GM04504 (cell line): ENCODE measurements at regions not wholly inside any gene's neighbourhood (a gene's known extent, or its start where the extent isn't known, plus 50 kb on each side); places are given as distances from the start of the nearest gene placed in this dataset.

Experiments used
- DNase-seq: peaks from one replicate; pipeline ENCODE4 v3.0.0-alpha.2; 2012; ENCODE audit warnings: low read depth

DNA sequence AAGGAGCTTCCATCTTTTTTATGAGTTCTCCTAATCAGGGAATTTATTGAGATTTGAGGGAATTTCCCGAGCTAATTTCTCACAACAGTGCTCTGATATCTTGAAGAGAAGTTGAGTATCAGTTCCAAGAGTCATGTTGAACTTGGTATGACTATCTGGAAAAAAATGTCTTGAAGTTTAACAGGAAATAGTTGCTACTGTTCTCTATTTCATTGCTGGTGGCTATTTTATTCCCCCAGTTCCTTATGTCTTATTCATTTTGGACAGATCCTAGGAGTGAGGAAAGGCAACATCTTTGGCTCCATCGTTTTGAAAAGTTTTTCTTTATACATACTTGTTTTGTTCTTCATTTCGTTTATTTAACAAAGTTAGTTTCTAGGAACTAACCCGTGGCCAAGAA is 307.8 kb upstream of the AGTR1 start:
- no peak for DNase-seq

DNA sequence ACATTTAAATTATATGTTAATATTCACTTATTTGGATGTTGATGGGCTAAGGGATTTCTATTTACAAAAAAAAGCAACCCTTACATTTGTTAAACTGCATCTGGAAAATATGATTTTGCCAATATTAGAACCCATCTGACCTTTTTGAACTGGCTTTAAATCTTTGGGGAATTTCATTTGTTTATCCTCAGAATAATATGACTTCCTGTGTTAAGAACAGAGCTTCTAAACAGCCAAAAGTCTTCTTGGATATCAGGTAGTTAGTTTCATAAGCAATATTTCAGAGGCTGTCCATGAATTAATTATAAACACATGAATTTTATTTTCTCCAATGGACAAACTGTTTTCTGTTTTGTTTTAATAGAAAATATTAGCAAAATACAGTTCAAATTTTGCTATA is 301.9 kb upstream of the AGTR1 start:
- no peak for DNase-seq

DNA sequence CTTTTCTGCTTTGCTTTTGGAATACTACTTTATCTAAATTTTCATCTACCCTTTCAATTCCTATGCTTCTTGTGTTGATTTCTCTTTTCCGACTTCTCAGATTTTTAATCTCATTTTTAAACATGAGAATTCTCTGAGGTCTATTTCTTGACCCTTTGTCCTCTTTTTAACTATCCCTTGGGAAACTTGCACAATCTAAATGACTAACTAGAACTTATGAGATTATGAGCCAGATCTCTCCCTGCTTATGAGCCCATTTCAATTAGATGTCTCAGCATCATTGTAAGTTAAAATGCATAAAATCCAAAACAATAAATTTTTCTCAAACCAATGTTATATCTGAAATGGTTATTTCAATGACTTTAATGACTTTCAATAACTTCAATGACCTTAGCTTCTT is 296.9 kb upstream of the AGTR1 start:
- peak; percentile 13 for DNase-seq

DNA sequence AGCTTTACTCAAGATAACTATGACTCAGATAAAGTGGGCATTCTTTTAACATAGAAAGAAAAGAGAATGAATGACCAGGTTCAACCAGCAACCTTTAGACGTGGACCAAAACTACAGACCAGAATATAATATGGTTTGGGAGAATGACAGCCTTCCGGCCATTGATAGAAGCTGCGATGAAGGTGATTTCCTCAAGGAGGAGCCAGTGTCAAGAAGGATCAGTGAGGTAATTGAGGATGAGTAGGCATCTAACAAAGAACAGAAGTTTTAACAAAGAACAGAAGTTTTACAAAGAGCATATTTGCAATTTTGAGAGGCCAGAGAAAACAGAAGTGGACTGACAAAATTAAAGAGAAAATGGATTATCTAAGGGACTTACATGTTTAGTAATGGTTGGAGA is 289.0 kb upstream of the AGTR1 start:
- no peak for DNase-seq

DNA sequence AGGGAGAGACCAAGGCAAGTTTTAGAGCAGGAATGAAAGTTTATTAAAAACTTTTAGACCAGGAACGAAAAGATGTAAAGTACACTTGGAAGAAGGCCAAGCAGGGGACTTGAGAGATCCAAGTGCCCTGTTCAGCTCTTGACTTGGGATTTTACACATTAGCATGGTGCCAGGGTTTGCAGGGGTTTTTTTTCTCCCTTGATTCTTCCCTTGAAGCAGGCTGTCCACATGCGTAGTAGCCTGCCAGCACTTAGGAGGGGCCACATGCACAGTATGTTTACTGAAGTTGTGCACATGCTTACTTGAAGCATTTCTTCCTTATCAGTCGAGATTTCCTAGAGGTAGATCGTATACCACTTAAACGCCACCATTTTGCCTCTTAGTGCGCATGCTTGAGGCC is 277.5 kb upstream of the AGTR1 start:
- no peak for DNase-seq

DNA sequence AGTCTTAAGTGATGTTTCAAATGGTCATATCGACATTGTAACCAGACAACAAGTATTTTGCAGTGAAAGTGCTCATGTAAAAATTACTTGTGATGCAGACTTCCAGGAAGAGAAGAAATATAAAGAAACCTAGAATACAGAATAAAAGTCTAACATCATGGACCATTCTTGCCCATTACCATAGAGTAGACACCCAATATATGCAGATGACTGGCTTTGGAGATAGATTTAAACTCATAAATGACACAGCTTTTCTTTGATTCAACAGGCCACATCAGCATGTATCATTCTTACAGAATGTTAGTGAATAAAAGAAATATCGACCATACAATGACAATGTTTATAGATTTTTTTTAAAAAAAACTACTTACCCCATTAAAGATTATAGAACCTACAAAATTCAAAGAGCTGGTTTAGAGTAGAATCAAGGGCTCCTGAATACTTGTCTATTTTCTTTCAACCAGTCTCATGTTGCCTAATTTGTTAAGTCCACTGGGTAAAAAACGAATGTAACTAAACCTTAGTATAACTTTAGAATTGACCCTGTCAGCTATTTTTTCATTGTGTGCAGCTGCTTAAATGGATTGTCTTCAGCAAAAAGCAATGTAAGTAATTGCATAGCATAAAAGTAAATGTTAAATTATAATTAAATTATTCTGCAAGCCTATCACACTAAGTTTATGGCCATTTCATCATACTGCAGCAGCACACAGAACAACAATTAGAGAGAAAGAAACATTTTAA is 268.7 kb upstream of the AGTR1 start:
- DNase-seq = no peak

DNA sequence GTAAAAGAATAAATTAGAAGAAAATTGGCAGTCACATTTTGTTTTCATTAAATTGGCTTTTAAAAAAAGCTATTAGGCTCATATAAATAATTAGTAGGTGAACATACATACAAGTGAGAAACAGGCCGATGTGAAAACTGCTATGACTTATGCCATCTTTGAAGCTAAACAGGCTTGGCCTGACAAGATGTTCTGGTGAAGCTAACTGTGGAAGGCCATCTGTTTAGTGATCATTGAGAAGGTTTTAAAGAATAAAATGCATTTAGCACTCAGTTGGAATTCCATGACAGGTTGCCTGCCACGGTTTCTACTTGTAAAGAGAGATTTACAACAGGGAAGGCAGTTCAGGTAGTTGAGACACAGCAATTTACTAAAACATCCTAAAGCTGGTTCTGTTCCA is 264.0 kb upstream of the AGTR1 start:
- DNase-seq = no peak

DNA sequence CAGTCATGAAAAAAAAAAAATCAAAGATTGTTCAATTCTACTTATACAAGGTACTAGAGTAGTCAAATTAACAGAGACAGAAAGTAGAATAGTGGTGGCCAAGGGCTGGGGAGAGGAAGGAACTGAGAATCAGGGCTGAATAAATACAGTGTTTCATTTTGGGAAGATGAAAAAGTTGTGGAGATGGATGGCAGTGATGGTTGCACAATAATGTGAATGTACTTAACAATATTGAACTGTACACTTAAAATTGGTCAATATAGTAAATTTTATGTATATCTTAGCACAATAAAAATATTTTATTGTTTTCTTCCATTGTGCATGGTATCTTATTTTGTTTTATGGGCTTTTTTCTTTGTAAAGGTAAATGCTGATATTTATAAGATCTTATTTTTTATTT is 262.2 kb upstream of the AGTR1 start:
- DNase-seq = no peak

DNA sequence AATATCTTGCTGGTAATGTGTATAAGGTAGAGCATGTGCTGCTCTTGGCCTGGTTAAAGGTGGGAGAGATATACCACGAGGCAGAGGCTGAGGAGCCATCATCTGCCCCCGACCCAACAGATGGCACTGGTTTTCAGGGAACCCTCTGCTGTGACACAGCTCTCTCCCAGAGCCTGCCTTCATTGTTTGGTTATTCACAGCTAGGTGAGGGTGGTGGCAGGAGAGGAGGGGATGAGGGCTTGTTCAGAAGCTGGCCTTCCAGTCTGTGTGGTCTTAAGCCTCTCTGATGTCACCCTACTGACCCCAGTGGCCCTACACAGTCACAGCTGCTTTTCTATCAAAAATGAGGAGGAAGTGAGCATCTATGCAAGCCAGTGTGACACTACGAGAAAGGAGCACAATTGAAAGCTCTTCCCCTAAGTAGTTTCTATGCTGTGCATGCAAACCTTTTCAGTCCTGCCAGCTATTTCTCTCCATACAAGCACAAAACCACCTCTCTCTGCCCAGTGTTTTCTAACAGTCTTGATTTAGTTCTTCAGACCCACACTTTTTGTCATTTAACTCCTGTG is 258.4 kb upstream of the AGTR1 start:
- no peak for DNase-seq

DNA sequence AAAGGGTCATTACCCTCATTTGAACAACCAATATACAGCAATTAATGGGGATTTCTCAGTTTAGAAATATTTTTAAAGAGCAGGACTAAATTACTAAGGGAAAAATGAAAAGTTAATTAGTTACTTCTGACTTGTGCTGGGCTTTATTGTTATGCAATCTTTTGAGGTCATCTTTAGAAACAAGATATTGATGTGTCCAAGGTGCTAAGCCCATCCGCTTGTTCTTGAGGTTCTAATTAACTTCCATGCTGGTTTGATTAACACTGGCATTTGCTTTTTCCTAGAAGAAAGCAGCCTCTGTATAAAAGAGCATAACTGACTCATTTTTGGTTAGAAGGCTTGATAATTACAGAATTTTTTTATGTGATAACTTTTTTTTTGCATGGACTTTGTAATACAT is 256.5 kb upstream of the AGTR1 start:
- no peak for DNase-seq

DNA sequence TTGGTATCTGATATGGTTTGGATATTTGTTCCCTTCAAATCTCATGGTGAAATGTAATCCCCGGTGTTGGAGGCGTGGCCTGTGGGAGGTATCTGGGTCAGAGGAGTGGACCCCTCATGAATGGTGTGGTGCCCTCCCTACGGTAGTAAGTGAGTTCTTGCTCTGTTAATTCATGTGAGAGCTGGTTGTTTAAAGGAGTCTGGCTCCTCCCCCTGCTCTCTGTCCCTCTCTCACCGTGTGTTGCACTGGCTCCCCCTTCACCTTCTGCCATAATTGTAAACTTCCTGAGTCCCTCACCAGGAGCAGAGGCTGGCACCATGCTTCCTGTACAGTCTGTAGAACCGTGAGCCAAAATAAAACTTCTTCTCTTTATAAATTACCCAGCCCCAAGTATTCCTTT is 246.9 kb upstream of the AGTR1 start:
- no peak for DNase-seq

DNA sequence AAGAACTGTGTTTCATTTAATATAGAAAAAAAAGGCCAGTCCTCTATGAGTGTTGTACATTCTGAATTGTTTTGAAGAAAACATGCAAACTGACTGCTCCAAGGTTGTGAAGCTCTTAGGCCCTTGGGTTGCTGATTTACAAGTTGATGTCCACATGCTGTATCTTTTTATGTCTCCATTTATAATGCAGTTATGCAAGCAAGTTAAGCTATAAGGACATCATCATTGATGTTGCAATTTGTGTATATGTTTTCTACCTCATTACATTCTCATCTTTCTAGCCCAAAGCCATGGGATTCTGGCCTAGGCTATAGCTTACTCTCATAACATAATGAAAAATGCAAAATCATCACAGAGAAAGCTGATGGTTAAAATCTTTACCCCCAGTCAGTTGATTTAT is 245.7 kb upstream of the AGTR1 start:
- DNase-seq = no peak

DNA sequence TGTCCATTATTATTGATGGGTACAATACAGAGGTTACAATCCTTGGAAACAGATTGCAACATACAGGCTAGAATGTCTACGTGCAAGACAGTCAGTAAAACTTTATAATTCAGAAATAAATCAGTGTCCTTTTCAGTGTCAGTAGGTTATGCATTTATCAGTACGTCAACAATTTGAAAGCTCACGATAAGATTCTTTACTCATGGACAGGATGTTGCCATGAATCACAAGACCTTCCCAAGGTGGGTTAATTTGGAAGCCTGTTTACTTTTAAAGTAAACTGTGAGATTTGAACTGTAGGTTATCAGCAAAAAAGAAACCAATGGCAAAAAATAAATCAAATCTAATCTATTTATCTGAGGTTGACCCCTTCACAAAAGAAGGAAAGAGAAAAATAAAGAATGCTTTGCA is 243.9 kb upstream of the AGTR1 start:
- no peak for DNase-seq

DNA sequence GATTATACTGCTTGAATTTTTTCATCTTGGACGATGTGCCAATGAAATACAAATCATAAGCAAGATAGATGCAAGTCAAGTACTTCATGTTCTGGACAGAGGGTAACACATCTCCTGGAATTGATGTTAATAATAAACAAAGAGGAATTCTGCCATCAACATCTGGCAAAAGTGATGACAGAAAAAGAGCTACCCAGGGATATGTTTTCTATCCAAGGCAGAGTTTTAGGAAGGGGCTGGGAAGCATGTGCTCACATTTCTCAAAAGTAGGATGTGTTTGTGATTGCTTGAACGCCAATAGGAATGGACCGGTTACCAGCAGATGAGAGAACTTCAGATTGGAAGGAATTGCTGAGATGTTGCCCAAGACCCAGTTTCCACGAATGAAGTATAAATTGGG is 242.6 kb upstream of the AGTR1 start:
- DNase-seq = no peak

DNA sequence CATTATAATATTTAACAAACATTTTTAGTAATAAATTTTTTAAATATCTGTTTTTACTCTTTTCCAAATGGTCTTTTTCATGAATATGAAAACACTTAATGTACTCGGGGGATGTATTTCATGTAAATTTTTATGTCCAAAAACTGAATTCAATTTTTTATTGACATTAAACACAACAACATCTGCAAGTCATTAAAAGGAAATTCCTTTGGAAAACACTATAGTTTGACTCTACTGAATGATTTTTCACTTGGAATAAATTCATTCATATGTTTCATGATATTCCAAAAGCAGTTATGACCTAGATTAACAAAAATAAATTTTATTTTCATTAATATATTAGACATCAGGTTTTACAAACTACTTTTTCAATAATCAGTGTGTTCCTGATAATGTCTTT is 239.8 kb upstream of the AGTR1 start:
- no peak for DNase-seq

DNA sequence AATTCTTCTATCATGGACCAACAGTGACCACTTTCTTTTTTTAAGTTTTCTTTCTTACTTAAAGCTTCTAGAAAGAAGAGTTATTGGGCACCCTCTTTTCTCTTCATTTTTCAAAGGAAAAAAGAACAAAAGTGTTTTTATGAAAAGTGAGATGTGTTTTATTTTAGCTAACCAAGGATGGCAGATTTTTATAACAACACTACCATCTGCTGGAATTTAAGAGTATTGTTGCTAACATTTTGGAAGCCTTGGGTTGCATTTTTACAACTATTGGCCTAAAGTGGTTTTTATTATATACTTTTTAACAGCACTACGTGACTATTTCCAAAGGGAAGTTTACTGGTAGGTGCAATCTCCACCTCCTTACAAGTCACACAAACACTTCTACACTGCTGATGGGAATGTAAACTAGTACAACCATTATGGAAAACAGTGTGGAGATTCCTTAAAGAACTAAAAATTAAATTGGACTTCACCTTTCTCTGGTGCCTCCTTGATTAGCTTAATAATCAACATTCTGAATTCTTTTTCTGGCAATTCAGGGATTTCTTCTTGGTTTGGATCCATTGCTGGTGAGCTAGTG is 237.7 kb upstream of the AGTR1 start:
- peak; percentile 3 for DNase-seq

DNA sequence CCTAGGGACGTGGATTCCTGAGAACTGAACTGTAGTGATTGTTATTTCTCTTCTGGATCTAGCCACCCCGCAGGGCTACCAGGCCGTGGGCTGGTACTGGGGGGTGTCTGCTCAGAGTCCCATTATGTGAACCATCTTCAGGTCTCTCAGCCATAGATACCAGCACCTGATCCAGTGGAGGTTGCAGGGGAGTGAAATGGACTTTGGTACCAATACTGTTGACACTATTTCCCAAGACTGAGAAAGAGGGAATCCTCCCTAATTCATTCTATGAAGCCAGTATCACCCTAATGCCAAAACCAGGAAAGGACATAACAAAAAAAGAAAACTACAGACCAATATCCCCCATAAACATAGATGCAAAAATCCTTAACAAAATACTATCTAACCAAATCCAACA is 237.0 kb upstream of the AGTR1 start:
- no peak for DNase-seq

DNA sequence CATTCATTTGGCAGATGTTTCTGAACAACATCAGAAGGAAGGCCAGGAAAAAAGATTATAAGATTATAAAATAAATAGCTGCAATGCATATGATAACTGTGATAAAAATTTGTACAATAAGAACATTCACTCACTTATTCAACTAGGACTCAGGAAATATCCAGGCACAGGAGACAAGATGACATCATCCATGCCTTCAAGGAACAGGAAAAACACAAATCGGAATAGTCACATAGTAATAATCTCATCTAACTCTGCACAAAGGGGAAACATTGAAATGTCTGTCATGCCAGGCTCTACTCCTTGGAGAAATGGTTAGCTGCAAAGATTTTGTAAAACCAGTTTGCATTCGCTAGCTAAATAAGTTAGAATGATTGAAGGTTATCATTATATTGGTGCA is 233.5 kb upstream of the AGTR1 start:
- DNase-seq = no peak

DNA sequence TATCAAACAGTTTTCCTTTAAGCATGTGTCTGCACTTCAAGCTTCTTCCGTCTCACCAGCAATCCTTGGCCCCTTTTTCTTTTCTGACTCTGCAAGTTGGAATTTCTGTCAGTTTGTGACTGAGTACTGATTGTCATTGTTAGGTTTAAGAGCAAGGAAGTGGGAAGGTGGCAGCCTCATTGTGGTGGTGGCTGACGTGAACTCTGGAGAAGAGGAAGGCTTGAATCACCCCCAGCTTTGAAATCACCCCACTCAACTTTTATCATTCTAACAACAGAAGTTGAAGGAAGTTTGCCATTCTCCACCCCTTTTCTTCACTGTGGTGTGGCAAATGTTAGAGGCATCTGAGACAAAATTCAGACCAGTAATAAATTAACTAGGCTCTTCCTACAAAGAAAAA is 231.6 kb upstream of the AGTR1 start:
- peak; percentile 11 for DNase-seq

DNA sequence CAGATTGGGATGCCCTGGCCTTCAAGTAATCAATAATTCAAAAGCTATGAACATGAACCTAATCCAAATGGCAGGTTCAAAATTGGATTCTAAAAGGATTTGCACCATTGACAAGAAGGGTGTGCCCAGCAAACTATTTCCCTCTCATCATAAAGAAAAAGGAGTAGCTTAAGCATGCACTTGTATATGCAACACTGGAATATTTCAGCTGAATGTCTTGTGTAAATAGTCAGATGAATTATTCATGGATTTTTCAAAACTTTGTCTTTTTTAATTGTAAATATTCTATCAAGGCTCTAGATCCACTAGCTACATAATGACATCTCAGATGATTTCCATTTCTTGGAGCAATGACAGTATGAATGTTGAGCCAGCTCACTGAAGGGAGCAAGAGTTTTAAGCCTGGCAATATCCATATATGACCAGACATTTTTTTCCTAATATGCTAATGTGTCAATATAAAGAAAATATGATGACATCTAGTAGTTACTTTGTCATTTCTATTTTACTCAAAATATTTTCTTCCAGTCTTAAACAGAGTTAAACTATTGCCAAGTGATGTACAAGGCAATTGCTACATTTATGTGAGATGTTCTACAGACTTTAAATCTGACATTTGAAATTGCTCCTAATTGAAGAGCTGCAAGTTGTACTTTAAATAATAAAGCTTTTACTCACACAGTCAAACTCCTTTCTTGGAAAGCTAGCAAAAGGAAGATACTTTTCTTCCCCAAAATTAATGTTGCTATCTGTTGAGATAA is 230.5 kb upstream of the AGTR1 start:
- DNase-seq = no peak

DNA sequence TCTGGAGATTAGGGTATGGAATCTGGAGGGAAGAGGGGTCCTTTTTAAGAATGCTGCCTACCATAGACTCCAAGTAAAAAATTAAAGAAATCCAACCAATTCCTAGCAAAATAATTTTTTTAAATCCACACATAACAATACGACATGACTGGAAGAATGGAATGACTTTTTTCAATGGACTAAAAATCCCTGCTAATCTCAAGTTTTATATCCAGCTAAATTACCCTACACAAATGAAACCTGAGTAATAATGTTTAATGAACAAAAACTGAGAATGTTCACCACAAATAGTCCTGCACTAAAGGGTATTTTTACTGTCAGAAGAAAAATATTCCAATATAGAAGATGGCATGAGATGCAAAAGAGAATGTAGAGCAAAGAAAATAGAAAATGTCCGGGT is 220.3 kb upstream of the AGTR1 start:
- DNase-seq = no peak

DNA sequence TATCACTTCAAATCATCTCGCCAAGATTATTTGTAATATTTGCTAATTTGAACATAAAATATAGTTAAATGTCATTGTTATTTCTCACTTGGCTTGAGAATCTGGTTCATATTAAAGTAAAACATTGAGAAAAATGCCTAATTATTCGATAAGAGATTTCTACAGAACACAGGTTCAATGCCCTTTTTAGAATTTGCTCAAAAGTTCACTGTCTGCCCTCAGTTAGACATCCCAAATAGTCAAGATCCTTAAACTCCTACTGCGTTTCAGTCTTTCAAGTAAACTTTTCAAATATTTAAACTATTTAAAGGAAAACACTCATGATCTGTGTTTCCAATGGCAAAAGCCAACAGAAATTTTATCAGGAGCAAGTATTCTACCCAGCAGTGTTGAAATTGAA is 204.1 kb upstream of the AGTR1 start:
- DNase-seq = no peak

DNA sequence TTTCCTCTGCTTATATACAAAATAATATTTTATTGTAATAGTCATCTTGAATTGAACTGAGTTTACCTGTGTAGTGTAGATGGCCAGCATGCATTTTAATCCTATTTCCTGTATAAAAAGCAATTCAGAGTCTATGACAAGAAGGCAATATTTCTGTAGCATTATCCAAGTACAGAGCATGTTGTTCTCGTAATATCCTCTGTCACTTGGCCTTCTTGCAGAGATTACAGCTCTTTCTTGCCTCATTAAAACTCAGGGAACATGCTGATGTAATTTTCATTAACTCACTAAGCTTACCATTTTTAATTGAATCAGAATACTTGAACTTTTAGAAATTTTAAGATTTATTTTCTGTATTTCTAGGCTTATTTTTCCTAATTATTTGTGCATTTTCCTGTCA is 203.3 kb upstream of the AGTR1 start:
- DNase-seq = no peak
